GM23248 (cell line): ENCODE measurements at regions not wholly inside any gene's neighbourhood (a gene's known extent, or its start where the extent isn't known, plus 50 kb on each side); places are given as distances from the start of the nearest gene placed in this dataset.

Experiments
- DNase-seq: peaks from one replicate; pipeline ENCODE4 v3.0.0-alpha.2; 2015
- H2AFZ ChIP-seq: fragments of 200-600 bp; sonication (generic); 2 replicates; pipeline ENCODE4 v1.6.1; 2016; ENCODE audit warnings: antibody characterized with exemption
- H3F3A ChIP-seq: fragments of 200-600 bp; sonication (generic); 2 replicates; pipeline ENCODE4 v1.6.1; 2016; ENCODE audit warnings: mild to moderate bottlenecking, antibody characterized with exemption, mixed run types; ENCODE audit not compliant: insufficient read depth
- H3K27ac ChIP-seq: fragments of 200-600 bp; sonication (generic); 2 replicates; pipeline ENCODE4 v1.5.1; 2016; ENCODE audit warnings: mild to moderate bottlenecking
- H3K27me3 ChIP-seq: fragments of 200-600 bp; sonication (generic); replicated peaks from 2 replicates; pipeline ENCODE4 v1.6.1; 2016; ENCODE audit warnings: mild to moderate bottlenecking; ENCODE audit not compliant: insufficient read depth
- H3K36me3 ChIP-seq: fragments of 200-600 bp; sonication (generic); 2 replicates; pipeline ENCODE4 v1.6.1; 2016; ENCODE audit warnings: low read depth, mild to moderate bottlenecking
- H3K4me1 ChIP-seq: fragments of 200-600 bp; sonication (generic); 2 replicates; pipeline ENCODE4 v1.6.1; 2016; ENCODE audit warnings: mild to moderate bottlenecking; ENCODE audit not compliant: insufficient read depth
- H3K4me2 ChIP-seq: fragments of 200-600 bp; sonication (generic); one replicate; pipeline ENCODE4 v1.6.1; 2016; ENCODE audit warnings: mild to moderate bottlenecking; ENCODE audit not compliant: unreplicated experiment
- H3K4me3 ChIP-seq: fragments of 200-600 bp; sonication (generic); 2 replicates; pipeline ENCODE4 v1.5.1; 2016; ENCODE audit warnings: mild to moderate bottlenecking
- H3K79me2 ChIP-seq: fragments of 200-600 bp; sonication (generic); 2 replicates; pipeline ENCODE4 v1.6.1; 2016; ENCODE audit warnings: mild to moderate bottlenecking; ENCODE audit not compliant: insufficient read depth
- H3K9ac ChIP-seq: fragments of 200-600 bp; sonication (generic); 2 replicates; pipeline ENCODE4 v1.6.1; 2016; ENCODE audit warnings: mild to moderate bottlenecking
- H3K9me2 ChIP-seq: fragments of 200-600 bp; sonication (generic); 2 replicates; pipeline ENCODE4 v1.6.1; 2016; ENCODE audit warnings: mixed run types, mild to moderate bottlenecking, moderate library complexity; ENCODE audit not compliant: insufficient read depth
- H3K9me3 ChIP-seq: fragments of 200-600 bp; sonication (generic); one replicate; pipeline ENCODE4 v1.6.1; 2017; ENCODE audit warnings: low read depth
- H4K20me1 ChIP-seq: fragments of 200-600 bp; sonication (generic); 2 replicates; pipeline ENCODE4 v1.6.0; 2016; ENCODE audit not compliant: insufficient read depth
- EZH2 ChIP-seq: fragments of 200-600 bp; sonication (generic); IDR thresholded peaks from 2 replicates; pipeline ENCODE4 v1.6.1; 2018; ENCODE audit warnings: antibody characterized with exemption, mild to moderate bottlenecking; ENCODE audit not compliant: insufficient read depth, poor library complexity, severe bottlenecking
- EZH2phosphoT487 ChIP-seq: fragments of 200-600 bp; sonication (generic); IDR thresholded peaks from 2 replicates; pipeline ENCODE4 v1.6.1; 2018; ENCODE audit warnings: antibody characterized with exemption, moderate library complexity, mild to moderate bottlenecking, low read depth; ENCODE audit not compliant: insufficient read depth
- WGBS, 2 experiments: methylation state at CpG; one replicate each; pipeline ENCODE4 v1.1.6; 2015 to 2017; ENCODE audit warnings: low lambda C conversion rate in 2 of 2, low coverage in 1 of 2; ENCODE audit errors: missing lambda C conversion rate in 2 of 2; 5-methylcytosine and 5-hydroxymethylcytosine counted together
- in situ Hi-C: fragments of 300-500 bp; cut with MboI; formaldehyde crosslinking; loops from 2 replicates; pipeline ENCODE4 v1.15.0; 2020

- in situ Hi-C loops = no loop called here
- H3K4me2 ChIP-seq = no peak overlapping the region
- no peaks in the 10 kb centered on the region for H3K36me3 ChIP-seq
- no peaks in the 10 kb centered on the region for H4K20me1 ChIP-seq
- no peak overlapping the region for H2AFZ ChIP-seq
- WGBS, 2 experiments = 34 to 46% methylated on average over 14 to 19 of the region's 22 CpGs
- no peaks in the 10 kb centered on the region for H3K9me3 ChIP-seq
- no peak for TF ChIP-seq EZH2
- TF ChIP-seq EZH2phosphoT487 = no peak
- no peak for DNase-seq
- H3K4me1 ChIP-seq = no peaks in the 10 kb centered on the region
- no peak overlapping the region for H3K4me3 ChIP-seq
- H3K9me2 ChIP-seq = no peaks in the 10 kb centered on the region
- no peak overlapping the region for H3K27ac ChIP-seq
- no peaks in the 10 kb centered on the region for H3K27me3 ChIP-seq
- no peaks in the 10 kb centered on the region for H3K79me2 ChIP-seq
- no peaks in the 10 kb centered on the region for H3F3A ChIP-seq
- no peak overlapping the region for H3K9ac ChIP-seq
Measured at GRCh38 chr1:2862814-2863647, 61.5 kb upstream of the TTC34 start.

GRCh38 chr1:2863648-2863963 is 62.1 kb upstream of the TTC34 start:
- Histone ChIP-seq H3K9me2 (no peaks in the 10 kb centered on the region), H3K4me2 (no peak overlapping the region), H3K27ac (no peak overlapping the region), H3K4me3 (no peak overlapping the region), H3K27me3 (no peaks in the 10 kb centered on the region), H3K9ac (no peak overlapping the region), H3F3A (no peaks in the 10 kb centered on the region), H3K9me3 (no peaks in the 10 kb centered on the region), H3K79me2 (no peaks in the 10 kb centered on the region), H3K36me3 (no peaks in the 10 kb centered on the region), H3K4me1 (no peaks in the 10 kb centered on the region), H4K20me1 (no peaks in the 10 kb centered on the region), H2AFZ (no peak overlapping the region)
- in situ Hi-C loops = no loop called here
- no peak for DNase-seq
- 15 to 34% methylated on average over 6 to 12 of the region's 12 CpGs for WGBS, 2 experiments
- TF ChIP-seq EZH2phosphoT487 (no peak), EZH2 (no peak)

- Histone ChIP-seq H3K9ac (no peak overlapping the region), H3K27me3 (no peaks in the 10 kb centered on the region), H3K36me3 (no peaks in the 10 kb centered on the region), H3K9me2 (no peaks in the 10 kb centered on the region), H3K4me2 (no peak overlapping the region), H2AFZ (no peak overlapping the region), H3K9me3 (no peaks in the 10 kb centered on the region), H3K4me3 (no peak overlapping the region), H3K79me2 (no peaks in the 10 kb centered on the region), H3K4me1 (no peaks in the 10 kb centered on the region), H3F3A (no peaks in the 10 kb centered on the region), H3K27ac (no peak overlapping the region), H4K20me1 (no peaks in the 10 kb centered on the region)
- in situ Hi-C loops = no loop called here
- TF ChIP-seq EZH2 (no peak), EZH2phosphoT487 (no peak)
- WGBS, 2 experiments = 28% methylated on average over 20 to 24 of the region's 29 CpGs
- no peak for DNase-seq
Measured at GRCh38 chr1:2864203-2864905, 62.9 kb upstream of the TTC34 start.

- H3K4me2 ChIP-seq = no peak overlapping the region
- H2AFZ ChIP-seq = no peak overlapping the region
- H3K4me3 ChIP-seq = no peak overlapping the region
- TF ChIP-seq EZH2phosphoT487 (no peak), EZH2 (no peak)
- no peak overlapping the region for H3K27ac ChIP-seq
- DNase-seq = no peak
- no peaks in the 10 kb centered on the region for H3K36me3 ChIP-seq
- no peaks in the 10 kb centered on the region for H4K20me1 ChIP-seq
- no peaks in the 10 kb centered on the region for H3K27me3 ChIP-seq
- in situ Hi-C loops = no loop called here
- H3K9me3 ChIP-seq = no peaks in the 10 kb centered on the region
- no peaks in the 10 kb centered on the region for H3F3A ChIP-seq
- H3K4me1 ChIP-seq = no peaks in the 10 kb centered on the region
- H3K9me2 ChIP-seq = no peaks in the 10 kb centered on the region
- no peak overlapping the region for H3K9ac ChIP-seq
- 48 to 50% methylated on average over 9 of the region's 9 CpGs for WGBS, 2 experiments
- no peaks in the 10 kb centered on the region for H3K79me2 ChIP-seq
Measured at GRCh38 chr1:2865000-2865399, 63.5 kb upstream of the TTC34 start.
